HepG2 (cell line): ENCODE measurements at regions not wholly inside any gene's neighbourhood (a gene's known extent, or its start where the extent isn't known, plus 50 kb on each side); places are given as distances from the start of the nearest gene placed in this dataset.

Experiments used
- ATAC-seq: fragments of 200-7000 bp; cut with Tn5 transposase; 3 replicates; pipeline ENCODE4 v1.9.1; 2020; ENCODE audit warnings: mild to moderate bottlenecking, moderate library complexity
- BruUV-seq: library from RNA; stranded (reverse); fragments of 400-500 nt; replicated peaks from 2 replicates; lab custom pipeline; 2021; lab: Mats Ljungman, UMichigan
- CTCF ChIA-PET: fragments of 300-600 bp; formaldehyde crosslinking; extraction: SDS; loops from one replicate; lab custom pipeline; 2021; ENCODE audit warnings: low total read pairs, inconsistent platforms, low intra/inter-chr PET ratio; lab: Yijun Ruan, JAX
- POLR2A ChIA-PET: fragments of 350-600 bp; sonication (Branson Sonifier 250); formaldehyde crosslinking; loops from one replicate; lab custom pipeline; 2020; ENCODE audit warnings: antibody characterized with exemption, inconsistent platforms; lab: Yijun Ruan, JAX
- DNase-seq: peaks from one replicate; pipeline ENCODE4 v3.0.0-alpha.2; 2015; ENCODE audit warnings: low spot score
- FAIRE-seq: peaks from 3 replicates; lab custom pipeline; 2011; peaks lifted over from hg19 to GRCh38; lab: Jason Lieb, UNC
- H2AFZ ChIP-seq: one replicate; pipeline ENCODE4 v1.6.1; 2011; ENCODE audit warnings: low read length, inconsistent platforms
- H3K27ac ChIP-seq: fragments of 300-600 bp; 3 replicates; pipeline ENCODE4 v1.8.0; 2011; ENCODE audit warnings: mixed run types, mild to moderate bottlenecking, mixed read lengths, low read length, inconsistent platforms; ENCODE audit not compliant: insufficient read depth; ENCODE audit errors: extremely low read length
- H3K27me3 ChIP-seq, 2 experiments: fragments of 200-600 bp in 1 of 2; 2 replicates in 1 of 2; 3 replicates in 1 of 2; pipeline versions ENCODE4 v1.6.0 to v1.8.0; 2011; ENCODE audit warnings: low read length in 2 of 2, mild to moderate bottlenecking in 2 of 2, moderate library complexity in 2 of 2, inconsistent platforms in 1 of 2; ENCODE audit not compliant: insufficient read depth in 2 of 2, control insufficient read depth in 1 of 2
- H3K36me3 ChIP-seq, 2 experiments: fragments of 200-600 bp in 1 of 2; replicated peaks in 1 of 2; 2 replicates in 1 of 2; 3 replicates in 1 of 2; pipeline versions ENCODE4 v1.5.1 to v1.8.0; 2011; ENCODE audit warnings: low read length in 2 of 2, inconsistent platforms in 1 of 2; ENCODE audit not compliant: insufficient read depth in 2 of 2, control insufficient read depth in 1 of 2
- H3K4me1 ChIP-seq: 2 replicates; pipeline ENCODE4 v1.5.1; 2012; ENCODE audit warnings: low read length, inconsistent platforms; ENCODE audit not compliant: insufficient read depth
- H3K4me2 ChIP-seq: 2 replicates; pipeline ENCODE4 v1.6.0; 2011; ENCODE audit warnings: low read depth, low read length, inconsistent platforms
- H3K4me3 ChIP-seq, 3 experiments: fragments of 200-600 bp in 1 of 3; sonication (generic), shearing (Covaris generic) in 1 of 3; replicated peaks in 1 of 3; 2 replicates each; pipeline ENCODE4 v1.5.1; 2011 to 2016; ENCODE audit warnings: low read length in 3 of 3, inconsistent platforms in 2 of 3, low read depth in 2 of 3, mild to moderate bottlenecking in 2 of 3, control low read depth in 1 of 3, mixed read lengths in 1 of 3; ENCODE audit not compliant: insufficient read depth in 1 of 3
- H3K79me2 ChIP-seq: one replicate; pipeline ENCODE4 v1.6.1; 2011; ENCODE audit warnings: low read length, inconsistent platforms; ENCODE audit not compliant: insufficient read depth
- H3K9ac ChIP-seq: 2 replicates; pipeline ENCODE4 v1.6.0; 2011; ENCODE audit warnings: mild to moderate bottlenecking, low read depth, low read length, inconsistent platforms; ENCODE audit not compliant: insufficient read depth
- H3K9me3 ChIP-seq: 2 replicates; pipeline ENCODE4 v1.5.1; 2012; ENCODE audit warnings: mild to moderate bottlenecking, low read length
- H4K20me1 ChIP-seq: 2 replicates; pipeline ENCODE4 v1.6.0; 2011; ENCODE audit warnings: inconsistent platforms, mild to moderate bottlenecking, low read length, moderate library complexity; ENCODE audit not compliant: insufficient read depth
- EZH2 ChIP-seq: conservative IDR thresholded peaks from 2 replicates; pipeline ENCODE4 v1.6.1; 2012; ENCODE audit warnings: mild to moderate bottlenecking, low read depth, low read length, moderate library complexity
- RFXAP ChIP-seq: sonication (generic); formaldehyde crosslinking; IDR thresholded peaks from 2 replicates; pipeline ENCODE4 v1.4.0; 2020; ENCODE audit warnings: missing genetic modification reagents, borderline replicate concordance
- TBX2 ChIP-seq: sonication (generic); formaldehyde crosslinking; IDR thresholded peaks from 2 replicates; pipeline ENCODE4 v1.5.0; 2020; ENCODE audit warnings: missing genetic modification reagents, mild to moderate bottlenecking, borderline replicate concordance
- ZNF143 ChIP-seq: sonication (generic); formaldehyde crosslinking; IDR thresholded peaks from 2 replicates; pipeline ENCODE4 v1.4.0; 2020; ENCODE audit warnings: missing genetic modification reagents
- ZNF333 ChIP-seq: sonication (generic); formaldehyde crosslinking; IDR thresholded peaks from 2 replicates; pipeline ENCODE4 v1.4.0; 2020; ENCODE audit warnings: mild to moderate bottlenecking, missing genetic modification reagents, borderline replicate concordance
- ZNF556 ChIP-seq: sonication (generic); formaldehyde crosslinking; IDR thresholded peaks from 2 replicates; pipeline ENCODE4 v1.4.0; 2020; ENCODE audit warnings: mild to moderate bottlenecking, missing genetic modification reagents, borderline replicate concordance
- ZNF780A ChIP-seq: sonication (generic); formaldehyde crosslinking; IDR thresholded peaks from 2 replicates; pipeline ENCODE4 v1.8.0; 2022; ENCODE audit warnings: mild to moderate bottlenecking, missing genetic modification reagents, moderate library complexity
- ZNF788 ChIP-seq: sonication (generic); formaldehyde crosslinking; IDR thresholded peaks from 2 replicates; pipeline ENCODE4 v1.5.0; 2020; ENCODE audit warnings: mild to moderate bottlenecking, missing genetic modification reagents, borderline replicate concordance
- ZNF792 ChIP-seq: IDR thresholded peaks from 2 replicates; pipeline ENCODE4 v1.6.1; 2016
- ZNF883 ChIP-seq: sonication (generic); formaldehyde crosslinking; IDR thresholded peaks from 2 replicates; pipeline ENCODE4 v1.5.1; 2020; ENCODE audit warnings: mild to moderate bottlenecking, missing genetic modification reagents; ENCODE audit errors: not compliant biosample characterization
- WGBS: methylation state at CpG from one replicate; pipeline ENCODE4 v1.1.6; 2017; ENCODE audit warnings: low lambda C conversion rate; 5-methylcytosine and 5-hydroxymethylcytosine counted together
- in situ Hi-C: cut with HindIII; loops from 2 replicates; pipeline ENCODE4 v1.10.0; 2017; ENCODE audit warnings: low pct_unique_long_range_greater_than_20kb; ENCODE audit not compliant: extremely low pct_ligation_motif_present
- intact Hi-C: fragments of 100-400 bp; cut with micrococcal nuclease; formaldehyde crosslinking; loops from one replicate; pipeline ENCODE4 v1.10.0; 2022; ENCODE audit not compliant: unreplicated experiment
- TF ChIP-seq, protein P1 (sequence below): sonication (generic); formaldehyde crosslinking; IDR thresholded peaks from 2 replicates; pipeline ENCODE4 v1.4.0; 2020; ENCODE audit warnings: missing genetic modification reagents; ENCODE audit errors: not compliant biosample characterization

GRCh38 chr7:34333925-34334324, 324.1 kb upstream of the NPSR1 start (continued):
- TF ChIP-seq, protein P1, sequence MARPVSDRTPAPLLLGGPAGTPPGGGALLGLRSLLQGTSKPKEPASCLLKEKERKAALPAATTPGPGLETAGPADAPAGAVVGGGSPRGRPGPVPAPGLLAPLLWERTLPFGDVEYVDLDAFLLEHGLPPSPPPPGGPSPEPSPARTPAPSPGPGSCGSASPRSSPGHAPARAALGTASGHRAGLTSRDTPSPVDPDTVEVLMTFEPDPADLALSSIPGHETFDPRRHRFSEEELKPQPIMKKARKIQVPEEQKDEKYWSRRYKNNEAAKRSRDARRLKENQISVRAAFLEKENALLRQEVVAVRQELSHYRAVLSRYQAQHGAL (CRISPR knock-in tag), result no peak

- no peak overlapping the region for H3K27ac ChIP-seq
- in situ Hi-C loops (no loop called here), intact Hi-C loops (no loop called here)
- DNase-seq (no peak), FAIRE-seq (no peak), ATAC-seq (no peak)
- ChIA-PET POLR2A (no interaction called here), CTCF (no interaction called here)
- no peaks in the 10 kb centered on the region for H3K27me3 ChIP-seq
- H3K9me3 ChIP-seq, result 0 out of 2 replicates have a peak, but pooled peaks cover 4% of the 10 kb centered on the region
- H3K9ac ChIP-seq, result no peak overlapping the region
- no peaks in the 10 kb centered on the region for H4K20me1 ChIP-seq
- no peak overlapping the region for H3K4me2 ChIP-seq
- H3K4me1 ChIP-seq, result peaks cover 35% of the 10 kb centered on the region
- no TSS peak for BruUV-seq
- H3K79me2 ChIP-seq, result no peaks in the 10 kb centered on the region
- 69% methylated on average over 1 of the region's 1 CpG for WGBS
- no peak for TF ChIP-seq ZNF556 (CRISPR knock-in tag)
- TF ChIP-seq ZNF780A (CRISPR knock-in tag), result no peak
- no peak for TF ChIP-seq ZNF883 (CRISPR knock-in tag)
- no peak for TF ChIP-seq ZNF788 (CRISPR knock-in tag)
- no peak for TF ChIP-seq ZNF143 (CRISPR knock-in tag)
- no peak for TF ChIP-seq TBX2 (CRISPR knock-in tag)
- no peak for TF ChIP-seq EZH2
- TF ChIP-seq ZNF792 (CRISPR knock-in tag), result no peak
- no peak for TF ChIP-seq RFXAP (CRISPR knock-in tag)
- TF ChIP-seq ZNF333, result no peak
- H2AFZ ChIP-seq, result no peak overlapping the region
- no peaks in the 10 kb centered on the region for H3K36me3 ChIP-seq
- no peak overlapping the region for H3K4me3 ChIP-seq
Observed at GRCh38 chr7:34337163-34337562, 320.9 kb upstream of the NPSR1 start.
